ENCODE measurements at regions not wholly inside any gene's neighbourhood (a gene's known extent, or its start where the extent isn't known, plus 50 kb on each side); places are given as distances from the start of the nearest gene placed in this dataset.

- no peak for TF ChIP-seq RAD21 (conservative IDR thresholded peaks at IDR 0.05)
- no peak for TF ChIP-seq EZH2 (IDR thresholded peaks at IDR 0.05; ENCODE audit: borderline replicate concordance, insufficient read depth, low read length, poor library complexity, severe bottlenecking)
- TF ChIP-seq, protein P1, sequence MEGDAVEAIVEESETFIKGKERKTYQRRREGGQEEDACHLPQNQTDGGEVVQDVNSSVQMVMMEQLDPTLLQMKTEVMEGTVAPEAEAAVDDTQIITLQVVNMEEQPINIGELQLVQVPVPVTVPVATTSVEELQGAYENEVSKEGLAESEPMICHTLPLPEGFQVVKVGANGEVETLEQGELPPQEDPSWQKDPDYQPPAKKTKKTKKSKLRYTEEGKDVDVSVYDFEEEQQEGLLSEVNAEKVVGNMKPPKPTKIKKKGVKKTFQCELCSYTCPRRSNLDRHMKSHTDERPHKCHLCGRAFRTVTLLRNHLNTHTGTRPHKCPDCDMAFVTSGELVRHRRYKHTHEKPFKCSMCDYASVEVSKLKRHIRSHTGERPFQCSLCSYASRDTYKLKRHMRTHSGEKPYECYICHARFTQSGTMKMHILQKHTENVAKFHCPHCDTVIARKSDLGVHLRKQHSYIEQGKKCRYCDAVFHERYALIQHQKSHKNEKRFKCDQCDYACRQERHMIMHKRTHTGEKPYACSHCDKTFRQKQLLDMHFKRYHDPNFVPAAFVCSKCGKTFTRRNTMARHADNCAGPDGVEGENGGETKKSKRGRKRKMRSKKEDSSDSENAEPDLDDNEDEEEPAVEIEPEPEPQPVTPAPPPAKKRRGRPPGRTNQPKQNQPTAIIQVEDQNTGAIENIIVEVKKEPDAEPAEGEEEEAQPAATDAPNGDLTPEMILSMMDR (IDR thresholded peaks at IDR 0.05; ENCODE audit: poor library complexity, severe bottlenecking): no peak
- TF ChIP-seq EP300 (conservative IDR thresholded peaks at IDR 0.05; ENCODE audit: poor library complexity, severe bottlenecking): no peak
- TF ChIP-seq POLR2AphosphoS5 (IDR thresholded peaks at IDR 0.05): no peak
Observed at GRCh38 chr3:167120828-167121227, 259.3 kb downstream of the ZBBX start.

Measured in neural cell (in vitro differentiated cells).